ENCODE measurements at regions not wholly inside any gene's neighbourhood (a gene's known extent, or its start where the extent isn't known, plus 50 kb on each side); places are given as distances from the start of the nearest gene placed in this dataset.

DNA sequence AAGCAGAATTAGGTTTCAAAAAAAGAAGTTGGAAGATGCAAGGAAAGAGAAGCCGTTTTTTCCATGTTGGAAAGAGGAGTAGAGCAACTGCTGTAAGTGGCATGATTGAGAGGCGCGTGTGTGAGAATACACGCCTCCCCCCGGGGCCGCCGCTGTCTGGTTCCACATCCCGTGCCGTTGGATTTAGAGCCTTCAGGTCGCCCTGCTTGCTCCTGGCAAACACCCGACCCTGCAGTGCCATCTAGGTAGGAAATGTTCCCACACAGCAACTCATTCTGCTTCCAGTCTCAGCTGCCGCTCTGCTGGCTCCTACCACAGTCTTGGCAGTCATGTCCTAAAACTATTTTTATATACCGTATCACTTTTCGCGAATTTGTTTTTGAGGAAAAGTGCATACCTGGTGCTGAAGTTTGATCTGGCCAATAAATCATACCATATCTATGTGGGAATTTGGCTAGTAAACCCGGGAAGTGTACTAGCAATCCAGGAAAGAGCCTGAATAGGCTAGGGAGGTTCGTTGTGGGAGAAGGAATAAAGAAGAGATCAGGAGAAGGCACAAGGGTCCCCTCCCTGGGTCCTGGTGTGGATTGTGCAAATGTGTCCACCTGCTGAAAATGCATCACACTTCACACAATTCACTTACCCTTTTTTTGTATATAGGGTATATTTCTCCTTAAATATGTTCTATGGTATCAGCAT, 372.7 kb downstream of the FBXO15 start:
- Histone ChIP-seq H3K27me3 (ENCODE audit: low read depth, low read length) (peaks cover 4% of the 10 kb centered on the region; the same call in 1 of the 2 replicates), H3K4me3 (ENCODE audit: low read length) (no peak overlapping the region), H3K9me3 (ENCODE audit: insufficient read depth, low read length) (no peaks in the 10 kb centered on the region), H2AFZ (ENCODE audit: low read depth, low read length) (no peak overlapping the region), H3K79me2 (ENCODE audit: low read length) (no peaks in the 10 kb centered on the region), H3K9ac (ENCODE audit: low read length) (no peak overlapping the region), H4K20me1 (ENCODE audit: insufficient read depth, low read length) (no peaks in the 10 kb centered on the region), H3K4me1 (ENCODE audit: low read length) (no peaks in the 10 kb centered on the region), H3K4me2 (ENCODE audit: low read length) (no peak overlapping the region), H3K27ac (ENCODE audit: low read length) (no peak overlapping the region), H3K36me3 (replicated peaks; ENCODE audit: low read depth, low read length) (no peaks in the 10 kb centered on the region)
- TF ChIP-seq EZH2phosphoT487 (IDR thresholded peaks at IDR 0.05; ENCODE audit: low read depth) = no peak
- TF ChIP-seq, protein P1, sequence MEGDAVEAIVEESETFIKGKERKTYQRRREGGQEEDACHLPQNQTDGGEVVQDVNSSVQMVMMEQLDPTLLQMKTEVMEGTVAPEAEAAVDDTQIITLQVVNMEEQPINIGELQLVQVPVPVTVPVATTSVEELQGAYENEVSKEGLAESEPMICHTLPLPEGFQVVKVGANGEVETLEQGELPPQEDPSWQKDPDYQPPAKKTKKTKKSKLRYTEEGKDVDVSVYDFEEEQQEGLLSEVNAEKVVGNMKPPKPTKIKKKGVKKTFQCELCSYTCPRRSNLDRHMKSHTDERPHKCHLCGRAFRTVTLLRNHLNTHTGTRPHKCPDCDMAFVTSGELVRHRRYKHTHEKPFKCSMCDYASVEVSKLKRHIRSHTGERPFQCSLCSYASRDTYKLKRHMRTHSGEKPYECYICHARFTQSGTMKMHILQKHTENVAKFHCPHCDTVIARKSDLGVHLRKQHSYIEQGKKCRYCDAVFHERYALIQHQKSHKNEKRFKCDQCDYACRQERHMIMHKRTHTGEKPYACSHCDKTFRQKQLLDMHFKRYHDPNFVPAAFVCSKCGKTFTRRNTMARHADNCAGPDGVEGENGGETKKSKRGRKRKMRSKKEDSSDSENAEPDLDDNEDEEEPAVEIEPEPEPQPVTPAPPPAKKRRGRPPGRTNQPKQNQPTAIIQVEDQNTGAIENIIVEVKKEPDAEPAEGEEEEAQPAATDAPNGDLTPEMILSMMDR (IDR thresholded peaks at IDR 0.05; ENCODE audit: low read depth, low read length) = no peak

DNA sequence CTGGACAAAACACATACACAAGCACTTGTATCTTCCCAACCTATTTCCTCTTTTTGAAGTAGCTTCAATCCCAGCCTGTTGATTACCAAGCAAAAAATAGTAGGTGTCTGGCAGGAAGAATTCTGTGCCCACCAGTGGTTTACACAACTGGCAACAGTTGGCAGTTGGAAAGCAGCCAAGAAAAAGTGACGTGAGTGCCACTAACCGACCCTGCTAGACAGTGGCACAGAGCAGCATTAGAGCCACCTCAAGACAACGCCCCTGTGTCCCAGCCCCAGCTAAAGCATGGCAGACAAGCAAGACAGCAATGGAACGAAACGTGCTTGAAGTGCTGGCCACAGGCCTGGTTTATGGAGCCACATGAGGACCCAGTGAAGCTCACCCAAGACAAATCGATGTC, 379.6 kb downstream of the FBXO15 start:
- no peak overlapping the region for H3K4me3 ChIP-seq (ENCODE audit: low read length)
- no peaks in the 10 kb centered on the region for H4K20me1 ChIP-seq (ENCODE audit: insufficient read depth, low read length)
- no peak overlapping the region for H3K4me2 ChIP-seq (ENCODE audit: low read length)
- H3K79me2 ChIP-seq (ENCODE audit: low read length) = no peaks in the 10 kb centered on the region
- H3K9ac ChIP-seq (ENCODE audit: low read length) = no peak overlapping the region
- no peaks in the 10 kb centered on the region for H3K4me1 ChIP-seq (ENCODE audit: low read length)
- H3K9me3 ChIP-seq (ENCODE audit: insufficient read depth, low read length) = no peaks in the 10 kb centered on the region
- no peaks in the 10 kb centered on the region for H3K27me3 ChIP-seq (ENCODE audit: low read depth, low read length)
- H3K27ac ChIP-seq (ENCODE audit: low read length) = no peak overlapping the region
- TF ChIP-seq, protein P1 (IDR thresholded peaks at IDR 0.05; ENCODE audit: low read depth, low read length) = no peak
- no peak for TF ChIP-seq EZH2phosphoT487 (IDR thresholded peaks at IDR 0.05; ENCODE audit: low read depth)
- H2AFZ ChIP-seq (ENCODE audit: low read depth, low read length) = no peak overlapping the region
- no peaks in the 10 kb centered on the region for H3K36me3 ChIP-seq (replicated peaks; ENCODE audit: low read depth, low read length)

DNA sequence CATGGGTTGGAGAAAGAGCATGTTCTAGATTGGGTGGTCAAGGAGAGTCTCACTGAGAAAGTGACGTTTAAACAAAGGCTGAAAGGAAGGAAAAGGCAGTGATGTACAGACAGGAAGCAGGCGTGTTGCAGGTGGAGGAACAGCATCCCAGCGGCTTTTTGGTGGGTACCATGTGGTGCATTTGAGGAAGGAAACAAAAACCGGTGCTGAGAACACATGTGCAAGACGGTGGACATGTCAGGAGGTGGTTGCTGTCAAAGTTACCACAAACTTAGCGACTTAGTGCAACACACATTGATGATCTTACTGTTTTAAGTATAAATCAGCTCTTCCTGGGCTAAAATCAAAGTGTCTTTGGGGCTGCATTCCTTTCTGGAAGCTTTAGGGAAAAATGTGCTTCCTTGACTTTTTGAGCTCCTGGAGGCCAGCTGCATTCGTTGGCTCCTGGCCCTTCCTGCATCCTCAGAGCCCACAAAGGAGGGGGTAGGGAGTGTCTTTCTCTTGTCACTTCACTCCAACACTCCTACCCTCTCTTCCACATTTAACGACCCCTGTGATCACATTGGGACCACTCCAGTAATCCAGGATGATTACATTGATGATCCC, 380.6 kb downstream of the FBXO15 start:
- Histone ChIP-seq H3K9ac (ENCODE audit: low read length) (no peak overlapping the region), H3K36me3 (replicated peaks; ENCODE audit: low read depth, low read length) (no peaks in the 10 kb centered on the region), H3K4me3 (ENCODE audit: low read length) (no peak overlapping the region), H3K27ac (ENCODE audit: low read length) (no peak overlapping the region), H4K20me1 (ENCODE audit: insufficient read depth, low read length) (no peaks in the 10 kb centered on the region), H3K4me2 (ENCODE audit: low read length) (no peak overlapping the region), H3K4me1 (ENCODE audit: low read length) (no peaks in the 10 kb centered on the region), H3K9me3 (ENCODE audit: insufficient read depth, low read length) (no peaks in the 10 kb centered on the region), H2AFZ (ENCODE audit: low read depth, low read length) (no peak overlapping the region), H3K27me3 (ENCODE audit: low read depth, low read length) (no peaks in the 10 kb centered on the region), H3K79me2 (ENCODE audit: low read length) (no peaks in the 10 kb centered on the region)
- TF ChIP-seq EZH2phosphoT487 (IDR thresholded peaks at IDR 0.05; ENCODE audit: low read depth) = no peak
- TF ChIP-seq, protein P1 (IDR thresholded peaks at IDR 0.05; ENCODE audit: low read depth, low read length) = no peak

DNA sequence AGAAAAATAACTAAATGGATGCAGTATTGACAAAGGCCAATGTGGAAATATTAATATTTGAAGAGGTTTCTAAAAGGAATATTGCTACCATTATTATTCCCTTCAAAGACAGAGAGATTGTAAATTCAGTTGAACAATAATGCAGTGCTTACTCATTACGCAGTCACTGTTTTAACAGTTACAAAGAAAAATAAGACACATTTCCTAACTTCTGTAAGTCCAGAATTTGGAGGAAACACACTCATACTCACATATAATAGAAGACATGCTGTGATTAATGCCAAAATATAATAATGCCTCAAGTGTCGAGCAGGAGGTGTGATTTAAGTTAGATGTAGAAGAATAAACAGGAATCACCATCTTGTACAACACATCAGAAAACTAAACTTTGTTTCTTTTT, 389.2 kb downstream of the FBXO15 start:
- H3K79me2 ChIP-seq (ENCODE audit: low read length) = no peaks in the 10 kb centered on the region
- H3K27ac ChIP-seq (ENCODE audit: low read length) = no peak overlapping the region
- no peaks in the 10 kb centered on the region for H4K20me1 ChIP-seq (ENCODE audit: insufficient read depth, low read length)
- H2AFZ ChIP-seq (ENCODE audit: low read depth, low read length) = no peak overlapping the region
- H3K4me1 ChIP-seq (ENCODE audit: low read length) = no peaks in the 10 kb centered on the region
- H3K36me3 ChIP-seq (replicated peaks; ENCODE audit: low read depth, low read length) = no peaks in the 10 kb centered on the region
- H3K9me3 ChIP-seq (ENCODE audit: insufficient read depth, low read length) = no peaks in the 10 kb centered on the region
- no peak overlapping the region for H3K9ac ChIP-seq (ENCODE audit: low read length)
- no peaks in the 10 kb centered on the region for H3K27me3 ChIP-seq (ENCODE audit: low read depth, low read length)
- TF ChIP-seq, protein P1 (IDR thresholded peaks at IDR 0.05; ENCODE audit: low read depth, low read length) = no peak
- TF ChIP-seq EZH2phosphoT487 (IDR thresholded peaks at IDR 0.05; ENCODE audit: low read depth) = no peak
- no peak overlapping the region for H3K4me2 ChIP-seq (ENCODE audit: low read length)
- no peak overlapping the region for H3K4me3 ChIP-seq (ENCODE audit: low read length)

Measured in OCI-LY3 (cell line).